Activated naive CD4-positive, alpha-beta T cell treated with anti-CD3 and anti-CD28 coated beads, Interleukin-2, amount 50 U/mL, for 16 hours (primary cell): ENCODE measurements at regions not wholly inside any gene's neighbourhood (a gene's known extent, or its start where the extent isn't known, plus 50 kb on each side); places are given as distances from the start of the nearest gene placed in this dataset.

Source experiments
- DNase-seq: peaks from one replicate; pipeline ENCODE4 v3.0.0-alpha.2; 2020

- no peak for DNase-seq
Measured at GRCh38 chr5:67283275-67283987, 86.8 kb upstream of the CD180 start.

- DNase-seq = no peak
Measured at GRCh38 chr5:67281874-67282273, 85.3 kb upstream of the CD180 start.

- DNase-seq = no peak
Measured at GRCh38 chr5:67273689-67274356, 77.2 kb upstream of the CD180 start.

GRCh38 chr5:67272453-67273130, 76.0 kb upstream of the CD180 start:
- DNase-seq = no peak

- no peak for DNase-seq
Measured at GRCh38 chr5:67268231-67269021, 71.8 kb upstream of the CD180 start.

GRCh38 chr5:67267512-67268216, 71.1 kb upstream of the CD180 start:
- DNase-seq = no peak

GRCh38 chr5:67266654-67267350, 70.2 kb upstream of the CD180 start:
- DNase-seq = no peak

- DNase-seq = no peak
Measured at GRCh38 chr5:67265951-67266350, 69.4 kb upstream of the CD180 start.

GRCh38 chr5:67263656-67264408, 67.2 kb upstream of the CD180 start:
- DNase-seq = no peak

GRCh38 chr5:67262956-67263355, 66.4 kb upstream of the CD180 start:
- no peak for DNase-seq

GRCh38 chr5:67262206-67262605, 65.6 kb upstream of the CD180 start:
- no peak for DNase-seq

- no peak for DNase-seq
Measured at GRCh38 chr5:67259548-67260215, 63.1 kb upstream of the CD180 start.

GRCh38 chr5:67257500-67257899, 60.9 kb upstream of the CD180 start:
- DNase-seq = no peak

- DNase-seq = no peak
Measured at GRCh38 chr5:67257077-67257476, 60.5 kb upstream of the CD180 start.

GRCh38 chr5:67255881-67256280, 59.3 kb upstream of the CD180 start:
- DNase-seq = no peak

- DNase-seq = no peak
Measured at GRCh38 chr5:67253911-67254310, 57.3 kb upstream of the CD180 start.

- DNase-seq = no peak
Measured at GRCh38 chr5:67249590-67249895, 52.9 kb upstream of the CD180 start.

GRCh38 chr5:67248703-67249589, 52.3 kb upstream of the CD180 start:
- no peak for DNase-seq

GRCh38 chr5:67246546-67247268, 50.1 kb upstream of the CD180 start:
- no peak for DNase-seq
